ENCODE measurements at regions not wholly inside any gene's neighbourhood (a gene's known extent, or its start where the extent isn't known, plus 50 kb on each side); places are given as distances from the start of the nearest gene placed in this dataset.

DNA sequence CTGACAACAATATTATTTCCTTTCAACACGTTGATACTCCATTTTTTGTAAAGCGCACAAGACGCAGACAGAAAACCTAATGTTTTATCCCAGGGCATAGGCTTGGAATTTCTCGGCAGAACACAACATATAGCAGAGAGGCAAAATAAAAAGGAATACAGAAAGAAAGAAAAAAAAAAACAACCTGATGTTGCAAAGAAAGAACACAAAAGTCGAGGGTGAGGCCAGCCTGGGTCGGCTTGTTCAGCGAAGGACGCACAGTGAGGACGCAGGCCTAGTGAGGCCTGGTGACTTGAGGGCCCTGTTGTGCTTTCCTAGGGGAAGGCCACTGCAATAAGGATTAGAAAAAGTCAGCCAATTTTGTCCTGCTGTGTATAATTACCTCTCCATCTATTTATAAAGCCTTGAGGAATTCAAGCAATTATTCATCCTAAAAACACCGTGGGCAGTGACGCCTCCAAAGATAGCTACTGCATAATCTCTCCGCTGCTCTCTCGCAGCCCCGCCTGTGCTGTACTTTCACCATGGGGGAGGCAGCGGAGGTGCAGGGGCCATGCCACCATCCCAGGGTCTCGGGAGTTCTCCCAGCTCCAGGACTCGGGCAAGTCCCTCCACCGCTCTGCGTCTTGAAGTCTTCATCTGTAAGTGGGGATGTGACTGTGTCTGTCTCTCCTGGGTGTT lies 61.9 kb upstream of the SH3RF3 start (continued):
- TF ChIP-seq, protein P1, sequence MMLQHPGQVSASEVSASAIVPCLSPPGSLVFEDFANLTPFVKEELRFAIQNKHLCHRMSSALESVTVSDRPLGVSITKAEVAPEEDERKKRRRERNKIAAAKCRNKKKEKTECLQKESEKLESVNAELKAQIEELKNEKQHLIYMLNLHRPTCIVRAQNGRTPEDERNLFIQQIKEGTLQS (IDR thresholded peaks at IDR 0.05; ENCODE audit: insufficient read depth, low read depth, low read length): no peak
- TF ChIP-seq FOSL1 (IDR thresholded peaks at IDR 0.05; ENCODE audit: insufficient read depth, low read depth, low read length): no peak
- TF ChIP-seq JUN (IDR thresholded peaks at IDR 0.05; ENCODE audit: low read depth, low read length): no peak
- no peak for TF ChIP-seq GABPA (IDR thresholded peaks at IDR 0.05; ENCODE audit: borderline replicate concordance, insufficient read depth, low read length)
- TF ChIP-seq RXRA (IDR thresholded peaks at IDR 0.05; ENCODE audit: insufficient read depth, low read depth, low read length): no peak
- TF ChIP-seq MAFK (IDR thresholded peaks at IDR 0.05; ENCODE audit: low read depth, low read length): no peak

Data from H1 (cell line).